ENCODE measurements at regions not wholly inside any gene's neighbourhood (a gene's known extent, or its start where the extent isn't known, plus 50 kb on each side); places are given as distances from the start of the nearest gene placed in this dataset.

DNA sequence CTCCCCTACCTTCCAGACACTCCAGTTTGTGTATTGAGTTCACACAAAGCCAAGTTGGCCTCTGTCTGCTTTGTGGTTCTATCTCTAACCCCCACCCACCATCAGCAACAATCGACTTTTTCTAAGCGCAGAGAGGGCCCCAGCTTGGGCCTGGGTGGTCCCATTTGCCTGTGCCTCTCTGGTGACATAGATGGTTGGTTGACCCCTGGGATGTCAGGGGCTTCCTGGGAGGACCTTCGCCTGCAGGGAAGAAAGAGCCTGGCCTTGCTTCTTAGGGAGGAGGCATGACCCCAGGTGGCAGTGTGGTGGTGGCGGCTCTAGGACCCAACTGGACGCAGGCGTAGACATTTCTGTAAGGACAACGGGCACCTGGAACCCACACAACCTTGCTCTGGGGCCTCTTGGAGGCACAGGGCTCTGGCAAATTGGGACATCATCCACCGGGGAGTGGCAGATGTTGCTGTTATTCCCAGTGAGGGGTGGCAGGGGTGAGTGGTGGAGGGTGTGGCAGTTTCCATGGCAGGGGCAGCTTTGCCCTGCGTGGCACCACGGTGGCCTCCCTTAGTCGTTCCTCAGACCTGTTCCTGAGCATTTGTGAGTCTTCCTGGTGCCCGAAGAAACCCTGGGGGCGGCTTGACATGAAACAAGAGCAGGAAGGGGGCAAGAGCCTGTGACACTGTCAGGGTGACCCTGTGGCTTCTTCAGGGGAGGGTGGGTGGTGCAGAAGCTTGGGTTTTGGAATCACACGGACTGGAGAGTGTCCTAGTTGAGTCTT is 171.0 kb upstream of the IER5L start:
- TF ChIP-seq BHLHE40 (IDR thresholded peaks at IDR 0.05; ENCODE audit: low read depth, low read length) (no peak), RFX5 (IDR thresholded peaks at IDR 0.05; ENCODE audit: low read depth, low read length) (no peak), MXI1 (IDR thresholded peaks at IDR 0.05; ENCODE audit: borderline replicate concordance, low read depth, low read length) (no peak), POLR2A (IDR thresholded peaks at IDR 0.05; ENCODE audit: low read depth, low read length) (no peak), RCOR1 (IDR thresholded peaks at IDR 0.05; ENCODE audit: insufficient replicate concordance, low read length) (no peak), NFE2L2 (IDR thresholded peaks at IDR 0.05; ENCODE audit: low read depth, low read length) (no peak), CHD1 (IDR thresholded peaks at IDR 0.05; ENCODE audit: low read depth, low read length) (no peak), CEBPB (IDR thresholded peaks at IDR 0.05; ENCODE audit: low read depth, low read length) (no peak), MAFK (IDR thresholded peaks at IDR 0.05; ENCODE audit: low read depth, low read length) (no peak), FOS (IDR thresholded peaks at IDR 0.05; ENCODE audit: low read depth, low read length) (no peak), SMC3 (IDR thresholded peaks at IDR 0.05; ENCODE audit: low read depth, low read length) (no peak), MAZ (IDR thresholded peaks at IDR 0.05; ENCODE audit: borderline replicate concordance, low read depth, low read length) (no peak), RAD21 (IDR thresholded peaks at IDR 0.05; ENCODE audit: low read length) (no peak)
- TF ChIP-seq, protein P1, sequence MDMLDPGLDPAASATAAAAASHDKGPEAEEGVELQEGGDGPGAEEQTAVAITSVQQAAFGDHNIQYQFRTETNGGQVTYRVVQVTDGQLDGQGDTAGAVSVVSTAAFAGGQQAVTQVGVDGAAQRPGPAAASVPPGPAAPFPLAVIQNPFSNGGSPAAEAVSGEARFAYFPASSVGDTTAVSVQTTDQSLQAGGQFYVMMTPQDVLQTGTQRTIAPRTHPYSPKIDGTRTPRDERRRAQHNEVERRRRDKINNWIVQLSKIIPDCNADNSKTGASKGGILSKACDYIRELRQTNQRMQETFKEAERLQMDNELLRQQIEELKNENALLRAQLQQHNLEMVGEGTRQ (IDR thresholded peaks at IDR 0.05; ENCODE audit: low read depth, low read length): no peak
- TF ChIP-seq, protein P2, sequence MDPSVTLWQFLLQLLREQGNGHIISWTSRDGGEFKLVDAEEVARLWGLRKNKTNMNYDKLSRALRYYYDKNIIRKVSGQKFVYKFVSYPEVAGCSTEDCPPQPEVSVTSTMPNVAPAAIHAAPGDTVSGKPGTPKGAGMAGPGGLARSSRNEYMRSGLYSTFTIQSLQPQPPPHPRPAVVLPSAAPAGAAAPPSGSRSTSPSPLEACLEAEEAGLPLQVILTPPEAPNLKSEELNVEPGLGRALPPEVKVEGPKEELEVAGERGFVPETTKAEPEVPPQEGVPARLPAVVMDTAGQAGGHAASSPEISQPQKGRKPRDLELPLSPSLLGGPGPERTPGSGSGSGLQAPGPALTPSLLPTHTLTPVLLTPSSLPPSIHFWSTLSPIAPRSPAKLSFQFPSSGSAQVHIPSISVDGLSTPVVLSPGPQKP (IDR thresholded peaks at IDR 0.05; ENCODE audit: borderline replicate concordance, low read depth, low read length): no peak
- TF ChIP-seq, protein P3, sequence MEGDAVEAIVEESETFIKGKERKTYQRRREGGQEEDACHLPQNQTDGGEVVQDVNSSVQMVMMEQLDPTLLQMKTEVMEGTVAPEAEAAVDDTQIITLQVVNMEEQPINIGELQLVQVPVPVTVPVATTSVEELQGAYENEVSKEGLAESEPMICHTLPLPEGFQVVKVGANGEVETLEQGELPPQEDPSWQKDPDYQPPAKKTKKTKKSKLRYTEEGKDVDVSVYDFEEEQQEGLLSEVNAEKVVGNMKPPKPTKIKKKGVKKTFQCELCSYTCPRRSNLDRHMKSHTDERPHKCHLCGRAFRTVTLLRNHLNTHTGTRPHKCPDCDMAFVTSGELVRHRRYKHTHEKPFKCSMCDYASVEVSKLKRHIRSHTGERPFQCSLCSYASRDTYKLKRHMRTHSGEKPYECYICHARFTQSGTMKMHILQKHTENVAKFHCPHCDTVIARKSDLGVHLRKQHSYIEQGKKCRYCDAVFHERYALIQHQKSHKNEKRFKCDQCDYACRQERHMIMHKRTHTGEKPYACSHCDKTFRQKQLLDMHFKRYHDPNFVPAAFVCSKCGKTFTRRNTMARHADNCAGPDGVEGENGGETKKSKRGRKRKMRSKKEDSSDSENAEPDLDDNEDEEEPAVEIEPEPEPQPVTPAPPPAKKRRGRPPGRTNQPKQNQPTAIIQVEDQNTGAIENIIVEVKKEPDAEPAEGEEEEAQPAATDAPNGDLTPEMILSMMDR (conservative IDR thresholded peaks at IDR 0.05; ENCODE audit: low read depth, low read length): no peak
- Histone ChIP-seq H3K27ac (ENCODE audit: insufficient read depth, low read length) (no peak overlapping the region), H2BK15ac (ENCODE audit: low read depth, low read length) (no peak overlapping the region), H2AFZ (replicated peaks; ENCODE audit: low read length, poor library complexity) (peak overlapping the region; percentile 5), H3K79me1 (ENCODE audit: low read depth in 1 of 2, low read length in 2 of 2) (no peaks in the 10 kb centered on the region), H4K5ac (ENCODE audit: low read depth, low read length) (no peak overlapping the region), H4K8ac (ENCODE audit: low read depth in 2 of 2, low read length in 2 of 2) (no peak overlapping the region), H3K14ac (replicated peaks; ENCODE audit: low read depth, low read length) (no peak overlapping the region), H3K9me1 (ENCODE audit: insufficient read depth, low read length) (no peaks in the 10 kb centered on the region; the same call in 1 of the 2 replicates), H2BK20ac (ENCODE audit: low read depth, low read length) (no peak overlapping the region), H3K4me3 (ENCODE audit: insufficient read depth, low read depth, low read length) (no peak overlapping the region), H3K36me3 (ENCODE audit: control insufficient read depth, insufficient read depth, low read length) (no peaks in the 10 kb centered on the region), H3K9me3 (ENCODE audit: control insufficient read depth, insufficient read depth, low read length) (no peaks in the 10 kb centered on the region), H3K27me3 (ENCODE audit: control insufficient read depth, insufficient read depth, low read length) (no peaks in the 10 kb centered on the region), H2BK120ac (ENCODE audit: low read depth, low read length) (no peak overlapping the region), H3K9ac (ENCODE audit: low read depth, low read length) (no peak overlapping the region), H2AK9ac (replicated peaks; ENCODE audit: low read depth, low read length, poor library complexity) (no peak overlapping the region), H3K18ac (ENCODE audit: low read depth, low read length) (no peak overlapping the region), H4K91ac (ENCODE audit: insufficient read depth, low read depth, low read length) (no peak overlapping the region), H4K20me1 (ENCODE audit: insufficient read depth, low read length) (no peaks in the 10 kb centered on the region), H3K23ac (ENCODE audit: low read depth, low read length) (no peak overlapping the region), H3K4me2 (ENCODE audit: low read depth, low read length) (no peak overlapping the region), H3K4me1 (ENCODE audit: control insufficient read depth, insufficient read depth, low read length) (peaks cover 18% of the 10 kb centered on the region; the same call in 1 of the 2 replicates), H3K4ac (ENCODE audit: low read depth, low read length) (no peak overlapping the region), H2AK5ac (ENCODE audit: low read depth, low read length) (0 out of 2 replicates have a peak overlapping the region, but pooled peaks have one; percentile 27), H3K56ac (ENCODE audit: extremely low read depth, insufficient read depth, low read length) (no peak overlapping the region), H2BK5ac (ENCODE audit: low read depth, low read length, poor library complexity, severe bottlenecking) (no peak overlapping the region)
- ATAC-seq (ENCODE audit: low read depth): no peak
- POLR2A ChIA-PET (ENCODE audit: unreplicated experiment): no interaction called here
- WGBS, 2 experiments (ENCODE audit: extremely low coverage in 2 of 2, insufficient read length in 1 of 2): 77% methylated on average over 7 of the region's 14 CpGs; no CpG with 5 or more reads in 1 of the 2 experiments
- dilution Hi-C loops (cut with HindIII; ENCODE audit: low sequenced_read_pairs, unreplicated experiment): no loop called here
- CTCF ChIA-PET: no interaction called here
- intact Hi-C loops (cut with micrococcal nuclease): no loop called here
- no TSS peak for BruUV-seq (replicated peaks)
- DNase-seq: no peak
- in situ Hi-C loops (cut with MboI; ENCODE audit: low sequenced_read_pairs): no loop called here
